H1 (cell line): ENCODE measurements at regions not wholly inside any gene's neighbourhood (a gene's known extent, or its start where the extent isn't known, plus 50 kb on each side); places are given as distances from the start of the nearest gene placed in this dataset.

Source experiments
- CTCF ChIA-PET: fragments of 300-600 bp; sonication (Branson Sonifier 250); formaldehyde crosslinking; loops from one replicate; lab custom pipeline; 2021; ENCODE audit not compliant: partially characterized antibody; lab: Charles Lee
- POLR2A ChIA-PET: fragments of 300-600 bp; sonication (Branson Sonifier 250); formaldehyde crosslinking; loops from one replicate; lab custom pipeline; 2021; ENCODE audit warnings: inconsistent platforms; ENCODE audit not compliant: partially characterized antibody; lab: Charles Lee
- DNase-seq, 2 experiments: peaks; one replicate each; pipeline versions ENCODE4 v3.0.0 to v3.0.0-alpha.2; 2010 to 2022; ENCODE audit warnings: low spot score in 2 of 2, low read depth in 1 of 2, mixed read lengths in 1 of 2
- FAIRE-seq: peaks from 2 replicates; lab custom pipeline; 2011; peaks lifted over from hg19 to GRCh38; lab: Jason Lieb, UNC
- H2AFZ ChIP-seq: 2 replicates; pipeline ENCODE4 v1.8.1; 2012; ENCODE audit warnings: low read length, inconsistent platforms
- H2AK5ac ChIP-seq: 2 replicates; pipeline ENCODE4 v1.6.1; 2013; ENCODE audit warnings: low read depth, low read length
- H2BK120ac ChIP-seq: replicated peaks from 2 replicates; pipeline ENCODE3; 2013; ENCODE audit warnings: low read depth, low read length, inconsistent platforms
- H2BK12ac ChIP-seq: 2 replicates; pipeline ENCODE4 v1.6.1; 2013; ENCODE audit warnings: low read depth, low read length
- H2BK15ac ChIP-seq: 2 replicates; pipeline ENCODE4 v1.6.1; 2013; ENCODE audit warnings: low read length
- H2BK20ac ChIP-seq: 2 replicates; pipeline ENCODE4 v1.6.1; 2013; ENCODE audit warnings: low read length
- H2BK5ac ChIP-seq: 2 replicates; pipeline ENCODE4 v1.6.1; 2013; ENCODE audit warnings: low read depth, low read length
- H3K14ac ChIP-seq: 2 replicates; pipeline ENCODE4 v1.6.1; 2013; ENCODE audit warnings: inconsistent platforms; ENCODE audit not compliant: insufficient read length
- H3K18ac ChIP-seq: 2 replicates; pipeline ENCODE4 v1.6.1; 2013; ENCODE audit warnings: low read length; ENCODE audit errors: extremely low read depth
- H3K23ac ChIP-seq: 2 replicates; pipeline ENCODE4 v1.6.1; 2013; ENCODE audit warnings: inconsistent platforms; ENCODE audit not compliant: insufficient read length
- H3K23me2 ChIP-seq: 2 replicates; pipeline ENCODE4 v1.6.1; 2013; ENCODE audit warnings: low read depth, low read length
- H3K27ac ChIP-seq: 2 replicates; pipeline ENCODE4 v1.6.1; 2011; ENCODE audit warnings: low read depth, low read length, inconsistent platforms
- H3K27me3 ChIP-seq, 4 experiments: replicated peaks in 1 of 4; 1 replicate in 1 of 4; 2 replicates in 3 of 4; pipeline versions ENCODE4 v1.6.1 to v1.8.1; 2011 to 2013; ENCODE audit warnings: low read length in 3 of 4, mild to moderate bottlenecking in 3 of 4, inconsistent platforms in 2 of 4, mixed read lengths in 2 of 4, moderate library complexity in 1 of 4; ENCODE audit not compliant: control insufficient read depth in 3 of 4, insufficient read depth in 3 of 4; ENCODE audit errors: extremely low read depth in 1 of 4
- H3K36me3 ChIP-seq, 4 experiments: 2 replicates each; pipeline versions ENCODE4 v1.6.1 to v1.8.1; 2011 to 2013; ENCODE audit warnings: mild to moderate bottlenecking in 4 of 4, low read length in 3 of 4, moderate library complexity in 2 of 4, control low read depth in 1 of 4, inconsistent platforms in 1 of 4; ENCODE audit not compliant: insufficient read depth in 4 of 4, control insufficient read depth in 2 of 4
- H3K4ac ChIP-seq: replicated peaks from 2 replicates; pipeline ENCODE3; 2013; ENCODE audit warnings: low read length, low read depth, mixed read lengths, inconsistent platforms; ENCODE audit not compliant: insufficient read length
- H3K4me1 ChIP-seq, 4 experiments: replicated peaks in 1 of 4; 1 replicate in 1 of 4; 2 replicates in 3 of 4; pipeline versions ENCODE4 v1.6.1 to v1.8.1; 2011 to 2013; ENCODE audit warnings: low read length in 3 of 4, inconsistent platforms in 2 of 4, mixed read lengths in 1 of 4; ENCODE audit not compliant: insufficient read depth in 4 of 4, control insufficient read depth in 3 of 4
- H3K4me2 ChIP-seq, 2 experiments: 2 replicates each; pipeline versions ENCODE4 v1.6.1 to v1.8.1; 2011 to 2013; ENCODE audit warnings: low read depth in 2 of 2, low read length in 2 of 2, control low read depth in 1 of 2, inconsistent platforms in 1 of 2, mild to moderate bottlenecking in 1 of 2; ENCODE audit not compliant: insufficient read depth in 1 of 2
- H3K4me3 ChIP-seq, 4 experiments: fragments of 200-600, 300-600 bp in 1 of 4; sonication (generic), shearing (Covaris generic), sonication (Bioruptor Twin) in 1 of 4; 2 replicates each; pipeline versions ENCODE4 v1.5.1 to v1.8.1; 2011 to 2016; ENCODE audit warnings: low read length in 4 of 4, low read depth in 3 of 4, control low read depth in 2 of 4, inconsistent platforms in 2 of 4, mild to moderate bottlenecking in 2 of 4, mixed read lengths in 1 of 4, moderate library complexity in 1 of 4; ENCODE audit not compliant: insufficient read depth in 2 of 4; ENCODE audit errors: extremely low read depth in 1 of 4
- H3K56ac ChIP-seq: replicated peaks from 2 replicates; pipeline ENCODE3; 2013; ENCODE audit warnings: low read depth, mild to moderate bottlenecking, mixed read lengths, low read length, inconsistent platforms; ENCODE audit not compliant: insufficient read length
- H3K79me1 ChIP-seq: 2 replicates; pipeline ENCODE4 v1.6.1; 2013; ENCODE audit warnings: low read depth, low read length, control low read depth
- H3K79me2 ChIP-seq, 2 experiments: 2 replicates each; pipeline versions ENCODE4 v1.6.1 to v1.8.1; 2012 to 2013; ENCODE audit warnings: low read length in 2 of 2, mild to moderate bottlenecking in 2 of 2, inconsistent platforms in 1 of 2; ENCODE audit not compliant: insufficient read depth in 2 of 2, control insufficient read depth in 1 of 2
- H3K9ac ChIP-seq, 4 experiments: replicated peaks in 1 of 4; 1 replicate in 1 of 4; 2 replicates in 3 of 4; pipeline versions ENCODE4 v1.6.1 to v1.8.1; 2011 to 2013; ENCODE audit warnings: low read depth in 3 of 4, low read length in 3 of 4, control low read depth in 2 of 4, mild to moderate bottlenecking in 2 of 4, moderate library complexity in 2 of 4, inconsistent platforms in 1 of 4; ENCODE audit errors: extremely low read depth in 1 of 4
- H3K9me3 ChIP-seq, 2 experiments: 2 replicates each; pipeline versions ENCODE4 v1.6.1 to v1.8.1; 2012 to 2013; ENCODE audit warnings: mild to moderate bottlenecking in 2 of 2, moderate library complexity in 2 of 2, control low read depth in 1 of 2, inconsistent platforms in 1 of 2, low read depth in 1 of 2, low read length in 1 of 2, mixed read lengths in 1 of 2; ENCODE audit not compliant: insufficient read depth in 2 of 2
- H4K20me1 ChIP-seq, 2 experiments: replicated peaks in 1 of 2; 2 replicates each; pipeline versions ENCODE3 to v1.8.1; 2011 to 2013; ENCODE audit warnings: inconsistent platforms in 2 of 2, low read length in 2 of 2, mild to moderate bottlenecking in 1 of 2; ENCODE audit not compliant: insufficient read depth in 2 of 2, control insufficient read depth in 1 of 2
- H4K5ac ChIP-seq: 2 replicates; pipeline ENCODE4 v1.6.1; 2013; ENCODE audit warnings: low read length, low read depth, mixed read lengths, inconsistent platforms; ENCODE audit not compliant: insufficient read length
- H4K8ac ChIP-seq: 2 replicates; pipeline ENCODE4 v1.8.0; 2013; ENCODE audit warnings: mild to moderate bottlenecking, moderate library complexity, low read length, inconsistent platforms; ENCODE audit not compliant: insufficient read depth; ENCODE audit errors: extremely low read depth
- H4K91ac ChIP-seq: replicated peaks from 2 replicates; pipeline ENCODE3; 2013; ENCODE audit warnings: low read length, mixed read lengths, inconsistent platforms; ENCODE audit not compliant: insufficient read length
- EGR1 ChIP-seq: IDR thresholded peaks from 2 replicates; pipeline ENCODE4 v1.6.1; 2011; ENCODE audit warnings: low read depth, low read length, borderline replicate concordance
- GABPA ChIP-seq: IDR thresholded peaks from 2 replicates; pipeline ENCODE4 v1.6.1; 2011; ENCODE audit warnings: mild to moderate bottlenecking, low read length, moderate library complexity, borderline replicate concordance; ENCODE audit not compliant: insufficient read depth
- KDM1A ChIP-seq: fragments of 200-600, 300-600 bp; sonication (generic); IDR thresholded peaks from 2 replicates; pipeline ENCODE4 v1.7.1; 2016; ENCODE audit warnings: mild to moderate bottlenecking, low read length, borderline replicate concordance
- RBBP5 ChIP-seq: IDR thresholded peaks from 2 replicates; pipeline ENCODE4 v1.7.1; 2012; ENCODE audit warnings: low read depth, mild to moderate bottlenecking, inconsistent platforms, low read length, moderate library complexity, borderline replicate concordance
- SAP30 ChIP-seq: fragments of 300-600 bp; sonication (generic); IDR thresholded peaks from 2 replicates; pipeline ENCODE4 v1.7.1; 2012; ENCODE audit warnings: low read length, moderate library complexity, mild to moderate bottlenecking, inconsistent platforms; ENCODE audit not compliant: insufficient read depth, insufficient replicate concordance
- SP1 ChIP-seq: IDR thresholded peaks from 2 replicates; pipeline ENCODE4 v1.6.1; 2011; ENCODE audit warnings: low read depth, low read length
- SP2 ChIP-seq: IDR thresholded peaks from 2 replicates; pipeline ENCODE4 v1.6.1; 2012; ENCODE audit warnings: mild to moderate bottlenecking, low read length, inconsistent platforms
- TAF1 ChIP-seq: IDR thresholded peaks from 2 replicates; pipeline ENCODE4 v1.6.1; 2011; ENCODE audit warnings: mild to moderate bottlenecking, low read depth, low read length
- TCF12 ChIP-seq: IDR thresholded peaks from 2 replicates; pipeline ENCODE4 v1.6.1; 2011; ENCODE audit warnings: low read depth, mild to moderate bottlenecking, low read length
- ZNF274 ChIP-seq: IDR thresholded peaks from 2 replicates; pipeline ENCODE4 v1.7.0; 2012; ENCODE audit warnings: low read length, borderline replicate concordance; ENCODE audit errors: extremely low read depth
- WGBS, 2 experiments: shearing (Covaris generic) in 1 of 2; methylation state at CpG; one replicate each; pipeline versions ENCODE4 v1.1.6 to v1.1.7; 2013 to 2015; ENCODE audit warnings: low lambda C conversion rate in 2 of 2, mixed read lengths in 2 of 2, inconsistent platforms in 1 of 2, low coverage in 1 of 2, missing lambda C conversion rate in 1 of 2; ENCODE audit not compliant: insufficient replicate concordance in 2 of 2, insufficient coverage in 1 of 2, insufficient read length in 1 of 2; ENCODE audit errors: extremely low coverage in 1 of 2, missing lambda C conversion rate in 1 of 2; 5-methylcytosine and 5-hydroxymethylcytosine counted together
- TF ChIP-seq, protein P1 (sequence below): IDR thresholded peaks from 2 replicates; pipeline ENCODE4 v1.6.1; 2011; ENCODE audit warnings: low read length, improper control_type of control experiment
- TF ChIP-seq, protein P2 (sequence below): IDR thresholded peaks from 2 replicates; pipeline ENCODE4 v1.6.1; 2012; ENCODE audit warnings: low read length, inconsistent platforms

DNA sequence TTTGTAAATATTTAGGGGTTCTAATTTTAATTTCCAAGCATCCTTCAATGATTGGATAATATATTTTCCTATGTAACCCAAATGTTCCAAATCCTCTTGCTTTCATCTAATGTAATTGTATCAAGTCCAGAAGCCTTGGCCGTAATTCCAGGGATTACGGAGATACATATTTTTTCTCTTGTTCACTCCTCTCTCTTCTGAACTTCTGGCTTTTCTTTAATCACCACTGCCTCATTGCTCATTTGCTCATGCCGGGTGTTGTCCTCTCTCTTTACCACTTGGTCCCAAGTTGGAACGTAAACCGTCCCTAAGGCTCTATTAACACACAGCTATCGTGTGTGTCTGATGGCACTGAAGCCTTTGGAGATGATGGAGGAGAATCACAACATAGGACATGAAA is 188.7 kb upstream of the COL3A1 start:
- H3K4ac ChIP-seq = no peak overlapping the region
- H3K23ac ChIP-seq = no peak overlapping the region
- no peak overlapping the region for H4K5ac ChIP-seq
- H4K91ac ChIP-seq = no peak overlapping the region
- no peaks in the 10 kb centered on the region for H4K20me1 ChIP-seq
- H3K23me2 ChIP-seq = no peaks in the 10 kb centered on the region
- H3K4me3 ChIP-seq = no peak overlapping the region
- no peaks in the 10 kb centered on the region for H3K9me3 ChIP-seq
- WGBS, 2 experiments = 95% methylated on average over 6 of the region's 6 CpGs; no CpG with 5 or more reads in 1 of the 2 experiments
- ChIA-PET POLR2A (no interaction called here), CTCF (no interaction called here)
- no peaks in the 10 kb centered on the region for H3K27me3 ChIP-seq
- no peak overlapping the region for H2BK5ac ChIP-seq
- no peak for DNase-seq
- no peak overlapping the region for H2AFZ ChIP-seq
- no peak overlapping the region for H3K14ac ChIP-seq
- no peak overlapping the region for H4K8ac ChIP-seq
- TF ChIP-seq, protein P1, sequence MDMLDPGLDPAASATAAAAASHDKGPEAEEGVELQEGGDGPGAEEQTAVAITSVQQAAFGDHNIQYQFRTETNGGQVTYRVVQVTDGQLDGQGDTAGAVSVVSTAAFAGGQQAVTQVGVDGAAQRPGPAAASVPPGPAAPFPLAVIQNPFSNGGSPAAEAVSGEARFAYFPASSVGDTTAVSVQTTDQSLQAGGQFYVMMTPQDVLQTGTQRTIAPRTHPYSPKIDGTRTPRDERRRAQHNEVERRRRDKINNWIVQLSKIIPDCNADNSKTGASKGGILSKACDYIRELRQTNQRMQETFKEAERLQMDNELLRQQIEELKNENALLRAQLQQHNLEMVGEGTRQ = no peak
- TF ChIP-seq SP1 (no peak), TAF1 (no peak), ZNF274 (no peak), GABPA (no peak), RBBP5 (no peak), TCF12 (no peak), EGR1 (no peak), SP2 (no peak), SAP30 (no peak), KDM1A (no peak)
- TF ChIP-seq, protein P2, sequence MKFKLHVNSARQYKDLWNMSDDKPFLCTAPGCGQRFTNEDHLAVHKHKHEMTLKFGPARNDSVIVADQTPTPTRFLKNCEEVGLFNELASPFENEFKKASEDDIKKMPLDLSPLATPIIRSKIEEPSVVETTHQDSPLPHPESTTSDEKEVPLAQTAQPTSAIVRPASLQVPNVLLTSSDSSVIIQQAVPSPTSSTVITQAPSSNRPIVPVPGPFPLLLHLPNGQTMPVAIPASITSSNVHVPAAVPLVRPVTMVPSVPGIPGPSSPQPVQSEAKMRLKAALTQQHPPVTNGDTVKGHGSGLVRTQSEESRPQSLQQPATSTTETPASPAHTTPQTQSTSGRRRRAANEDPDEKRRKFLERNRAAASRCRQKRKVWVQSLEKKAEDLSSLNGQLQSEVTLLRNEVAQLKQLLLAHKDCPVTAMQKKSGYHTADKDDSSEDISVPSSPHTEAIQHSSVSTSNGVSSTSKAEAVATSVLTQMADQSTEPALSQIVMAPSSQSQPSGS = no peak
- no peaks in the 10 kb centered on the region for H3K79me1 ChIP-seq
- H3K27ac ChIP-seq = no peak overlapping the region
- no peak overlapping the region for H2AK5ac ChIP-seq
- no peaks in the 10 kb centered on the region for H3K79me2 ChIP-seq
- no peak overlapping the region for H3K56ac ChIP-seq
- H2BK12ac ChIP-seq = no peak overlapping the region
- no peak overlapping the region for H2BK15ac ChIP-seq
- H3K9ac ChIP-seq = no peak overlapping the region
- H3K36me3 ChIP-seq = no peaks in the 10 kb centered on the region
- H3K18ac ChIP-seq = no peak overlapping the region
- no peak overlapping the region for H3K4me2 ChIP-seq
- no peak overlapping the region for H2BK120ac ChIP-seq
- no peak overlapping the region for H2BK20ac ChIP-seq
- FAIRE-seq = no peak
- H3K4me1 ChIP-seq = no peaks in the 10 kb centered on the region
